ENCODE measurements at regions not wholly inside any gene's neighbourhood (a gene's known extent, or its start where the extent isn't known, plus 50 kb on each side); places are given as distances from the start of the nearest gene placed in this dataset.
"Not testable (repeated sequence)": the region's sequence is repeated elsewhere in the genome, so short reads cannot be mapped to it uniquely, and the experiment has no call there.

DNA sequence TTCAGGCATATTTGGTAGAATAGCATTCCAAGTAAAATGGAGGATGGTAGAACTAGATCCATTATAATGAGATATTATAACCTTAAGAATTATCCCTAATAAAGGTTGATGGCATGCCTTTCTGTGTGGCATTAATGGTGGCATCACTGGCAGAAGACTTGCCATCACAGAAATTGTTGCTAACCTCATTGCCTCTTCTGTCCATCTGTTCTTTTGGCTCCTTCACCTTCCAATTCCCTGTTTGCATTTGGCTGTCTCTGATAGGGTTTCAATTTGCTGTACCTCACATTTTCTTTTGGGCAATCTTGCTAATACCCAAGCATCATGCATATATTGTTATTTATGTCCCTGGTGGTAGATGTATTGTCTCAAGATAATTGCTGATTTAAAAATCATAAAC is 98.9 kb downstream of the SMPDL3A start:
- no peak overlapping the region for H3K4me3 ChIP-seq
- in situ Hi-C loops (cut with MboI; ENCODE audit: low sequenced_read_pairs in 4 of 4): loop anchor here in 1 of 4 donors (25.0 kb wide), 1 partner anchor 424 kb away; no protein-coding TSS in a partner anchor
- intact Hi-C loops (cut with DNase I; ENCODE audit: low total_unique reads): no loop called here
- ATAC-seq: no peak
- no peaks in the 10 kb centered on the region for H3K4me1 ChIP-seq
- no peaks in the 10 kb centered on the region for H3K27me3 ChIP-seq
- H3K9me3 ChIP-seq: no peaks in the 10 kb centered on the region
- DNase-seq: no peak
- H3K27ac ChIP-seq: no peak overlapping the region
- H3K36me3 ChIP-seq: no peaks in the 10 kb centered on the region
- TF ChIP-seq, protein P1, sequence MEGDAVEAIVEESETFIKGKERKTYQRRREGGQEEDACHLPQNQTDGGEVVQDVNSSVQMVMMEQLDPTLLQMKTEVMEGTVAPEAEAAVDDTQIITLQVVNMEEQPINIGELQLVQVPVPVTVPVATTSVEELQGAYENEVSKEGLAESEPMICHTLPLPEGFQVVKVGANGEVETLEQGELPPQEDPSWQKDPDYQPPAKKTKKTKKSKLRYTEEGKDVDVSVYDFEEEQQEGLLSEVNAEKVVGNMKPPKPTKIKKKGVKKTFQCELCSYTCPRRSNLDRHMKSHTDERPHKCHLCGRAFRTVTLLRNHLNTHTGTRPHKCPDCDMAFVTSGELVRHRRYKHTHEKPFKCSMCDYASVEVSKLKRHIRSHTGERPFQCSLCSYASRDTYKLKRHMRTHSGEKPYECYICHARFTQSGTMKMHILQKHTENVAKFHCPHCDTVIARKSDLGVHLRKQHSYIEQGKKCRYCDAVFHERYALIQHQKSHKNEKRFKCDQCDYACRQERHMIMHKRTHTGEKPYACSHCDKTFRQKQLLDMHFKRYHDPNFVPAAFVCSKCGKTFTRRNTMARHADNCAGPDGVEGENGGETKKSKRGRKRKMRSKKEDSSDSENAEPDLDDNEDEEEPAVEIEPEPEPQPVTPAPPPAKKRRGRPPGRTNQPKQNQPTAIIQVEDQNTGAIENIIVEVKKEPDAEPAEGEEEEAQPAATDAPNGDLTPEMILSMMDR (IDR thresholded peaks at IDR 0.05 in 4 of 5, conservative IDR thresholded peaks at IDR 0.05 in 1 of 5): no peak

DNA sequence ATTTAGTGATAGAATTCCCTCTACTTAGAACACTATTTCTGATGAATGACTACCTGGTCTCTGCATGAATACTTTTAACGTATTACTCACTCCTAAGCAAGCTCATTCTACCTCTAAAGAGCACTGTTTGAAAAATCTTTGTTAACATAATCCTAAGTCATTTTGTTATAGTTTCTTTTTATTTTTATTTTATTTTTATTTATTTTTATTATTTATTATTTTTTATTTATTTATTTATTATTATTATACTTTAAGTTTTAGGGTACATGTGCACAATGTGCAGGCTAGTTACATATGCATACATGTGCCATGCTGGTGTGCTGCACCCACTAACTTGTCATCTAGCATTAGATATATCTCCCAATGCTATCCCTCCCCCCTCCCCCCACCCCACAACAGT is 99.6 kb downstream of the SMPDL3A start:
- H3K27ac ChIP-seq; H3K4me1 ChIP-seq; H3K36me3 ChIP-seq; H3K27me3 ChIP-seq; H3K4me3 ChIP-seq; H3K9me3 ChIP-seq; intact Hi-C loops (cut with DNase I; ENCODE audit: low total_unique reads); DNase-seq; ATAC-seq: not testable (repeated sequence)
- in situ Hi-C loops (cut with MboI; ENCODE audit: low sequenced_read_pairs in 4 of 4): loop anchor here in 1 of 4 donors (25.0 kb wide), 1 partner anchor 424 kb away; no protein-coding TSS in a partner anchor

DNA sequence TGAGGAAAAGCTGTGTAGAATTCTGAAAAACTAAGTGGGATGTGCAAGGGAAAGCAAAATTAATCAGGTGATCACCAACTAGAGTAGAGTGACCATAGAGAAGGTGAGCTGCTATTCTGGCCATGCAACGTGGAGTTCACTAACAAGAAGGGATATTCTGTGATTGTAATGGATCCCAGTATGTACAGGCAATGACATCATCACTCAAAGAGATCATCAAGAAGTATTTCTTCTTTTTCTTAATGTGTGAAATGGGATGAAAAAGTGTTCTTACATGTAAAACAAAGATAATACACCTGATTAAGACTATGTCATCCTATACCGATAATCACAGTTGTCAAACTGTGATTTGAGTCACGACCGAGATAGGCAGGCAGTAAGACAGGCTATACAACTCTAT is 101.2 kb downstream of the SMPDL3A start:
- H3K4me3 ChIP-seq: no peak overlapping the region
- H3K9me3 ChIP-seq: no peaks in the 10 kb centered on the region
- no peak for DNase-seq
- in situ Hi-C loops (cut with MboI; ENCODE audit: low sequenced_read_pairs in 4 of 4): loop anchor here in 1 of 4 donors (25.0 kb wide), 1 partner anchor 422 kb away; no protein-coding TSS in a partner anchor
- H3K4me1 ChIP-seq: no peaks in the 10 kb centered on the region
- H3K36me3 ChIP-seq: no peaks in the 10 kb centered on the region
- ATAC-seq: no peak
- no peaks in the 10 kb centered on the region for H3K27me3 ChIP-seq
- no peak overlapping the region for H3K27ac ChIP-seq
- TF ChIP-seq, protein P1 (IDR thresholded peaks at IDR 0.05 in 4 of 5, conservative IDR thresholded peaks at IDR 0.05 in 1 of 5): no peak
- no peak for TF ChIP-seq POLR2A (IDR thresholded peaks at IDR 0.05)
- intact Hi-C loops (cut with DNase I; ENCODE audit: low total_unique reads): no loop called here

DNA sequence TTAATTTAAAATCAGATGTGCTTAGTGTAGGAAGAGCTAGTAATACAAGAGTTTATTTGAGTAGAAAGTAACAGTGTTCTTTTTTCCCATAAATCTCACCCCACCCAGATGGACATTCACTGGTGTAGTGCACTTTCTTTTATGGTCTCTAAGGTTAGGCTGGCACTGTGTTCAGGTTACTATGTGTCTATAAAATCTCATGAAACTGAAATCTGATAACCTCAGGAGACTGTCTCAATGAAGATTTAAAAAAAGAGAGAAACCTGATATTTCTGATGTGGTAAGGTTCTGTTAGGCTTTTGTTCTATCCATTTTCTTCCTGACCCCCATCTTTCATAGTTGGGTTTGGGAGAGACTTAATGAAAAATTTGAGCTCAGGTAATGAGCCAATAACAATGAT is 101.2 kb upstream of the CLVS2 start:
- H3K36me3 ChIP-seq: no peaks in the 10 kb centered on the region
- no peak overlapping the region for H3K4me3 ChIP-seq
- no peaks in the 10 kb centered on the region for H3K9me3 ChIP-seq
- H3K27ac ChIP-seq: no peak overlapping the region
- no peaks in the 10 kb centered on the region for H3K4me1 ChIP-seq
- intact Hi-C loops (cut with DNase I; ENCODE audit: low total_unique reads): no loop called here
- TF ChIP-seq, protein P1 (IDR thresholded peaks at IDR 0.05 in 4 of 5, conservative IDR thresholded peaks at IDR 0.05 in 1 of 5): no peak
- TF ChIP-seq POLR2A (IDR thresholded peaks at IDR 0.05): no peak
- ATAC-seq (no peak), DNase-seq (no peak)
- in situ Hi-C loops (cut with MboI; ENCODE audit: low sequenced_read_pairs in 4 of 4): loop anchor here in 1 of 4 donors (25.0 kb wide), 1 partner anchor 418 kb away; no protein-coding TSS in a partner anchor
- no peaks in the 10 kb centered on the region for H3K27me3 ChIP-seq

DNA sequence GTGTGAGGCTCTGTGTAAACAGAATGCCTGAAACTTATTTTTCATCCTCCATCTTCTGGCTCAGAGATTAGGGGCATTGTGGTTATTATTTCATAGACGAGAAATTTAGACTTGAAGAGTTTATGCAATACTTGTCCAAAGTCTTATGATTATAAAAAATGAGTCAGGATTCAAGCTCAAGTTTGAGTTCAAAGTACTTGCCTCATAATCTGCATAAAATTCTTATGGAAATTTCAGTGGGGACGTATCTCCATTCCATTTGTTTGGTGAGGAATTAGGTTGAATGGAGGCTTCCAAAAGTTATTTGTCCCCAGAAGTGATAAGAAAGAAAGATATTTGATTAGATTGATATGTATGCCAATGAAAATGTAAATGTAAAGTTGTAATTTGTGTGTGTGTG is 93.7 kb upstream of the CLVS2 start:
- no peaks in the 10 kb centered on the region for H3K36me3 ChIP-seq
- H3K4me3 ChIP-seq: no peak overlapping the region
- no peaks in the 10 kb centered on the region for H3K4me1 ChIP-seq
- DNase-seq (no peak), ATAC-seq (no peak)
- in situ Hi-C loops (cut with MboI; ENCODE audit: low sequenced_read_pairs in 4 of 4): no loop called here
- intact Hi-C loops (cut with DNase I; ENCODE audit: low total_unique reads): no loop called here
- no peaks in the 10 kb centered on the region for H3K27me3 ChIP-seq
- TF ChIP-seq, protein P1 (IDR thresholded peaks at IDR 0.05 in 4 of 5, conservative IDR thresholded peaks at IDR 0.05 in 1 of 5): no peak
- no peak for TF ChIP-seq POLR2A (IDR thresholded peaks at IDR 0.05)
- no peak overlapping the region for H3K27ac ChIP-seq
- no peaks in the 10 kb centered on the region for H3K9me3 ChIP-seq

All from gastrocnemius medialis (tissue), 4 donors.